NCI-H2029 treated with DMSO at 0.1 percent for 48 hours (cell line): ENCODE measurements at regions not wholly inside any gene's neighbourhood (a gene's known extent, or its start where the extent isn't known, plus 50 kb on each side); places are given as distances from the start of the nearest gene placed in this dataset.
"Not testable (repeated sequence)": the region's sequence is repeated elsewhere in the genome, so short reads cannot be mapped to it uniquely, and the experiment has no call there.

Experiments
- DNase-seq: peaks from one replicate; lab custom pipeline; 2025; lab: John Stamatoyannopoulos, UW

- no peak for DNase-seq
Measured at GRCh38 chr18:34529358-34530335, 180.5 kb upstream of the DTNA start.

DNA sequence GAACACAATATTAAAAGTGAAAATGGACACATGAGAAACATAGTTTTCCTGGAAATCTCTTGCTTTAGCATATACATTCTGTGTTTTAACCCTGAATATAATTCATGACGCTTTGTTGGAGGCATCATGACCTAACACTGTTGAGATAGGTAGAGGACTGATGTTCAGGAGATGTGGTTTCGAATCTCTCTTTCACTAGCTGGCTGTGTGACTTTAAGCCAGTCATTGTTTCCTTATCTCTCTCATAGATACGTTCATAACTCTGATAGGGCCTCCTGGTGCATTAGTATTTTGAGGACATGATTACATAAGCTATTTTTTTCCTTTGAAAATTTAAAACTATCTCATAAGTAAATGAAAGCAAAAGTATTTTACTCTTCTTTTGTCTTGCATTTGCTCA, 179.0 kb upstream of the DTNA start:
- DNase-seq: no peak

- DNase-seq: not testable (repeated sequence)
Measured at GRCh38 chr18:34534642-34535041, 175.5 kb upstream of the DTNA start.

DNA sequence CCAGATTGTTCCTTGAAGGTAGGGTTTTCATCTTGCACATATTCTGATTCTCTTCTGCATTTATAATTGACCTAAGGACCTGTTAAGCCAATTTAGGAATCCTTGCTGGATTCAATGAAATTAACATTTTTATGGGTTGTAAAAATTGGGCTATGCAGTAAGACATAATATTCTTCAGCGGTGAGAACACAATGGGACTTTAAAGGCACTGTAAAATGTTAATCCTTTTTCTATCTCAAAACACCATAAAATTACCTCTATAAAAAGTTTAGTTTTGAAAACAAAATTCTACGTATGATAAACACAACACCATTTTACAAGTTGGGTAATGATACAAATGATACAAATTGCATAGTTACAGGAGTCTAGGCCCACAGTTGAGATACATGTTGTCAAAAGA, 169.2 kb upstream of the DTNA start:
- DNase-seq: no peak

GRCh38 chr18:34542625-34543024, 167.5 kb upstream of the DTNA start:
- no peak for DNase-seq

DNA sequence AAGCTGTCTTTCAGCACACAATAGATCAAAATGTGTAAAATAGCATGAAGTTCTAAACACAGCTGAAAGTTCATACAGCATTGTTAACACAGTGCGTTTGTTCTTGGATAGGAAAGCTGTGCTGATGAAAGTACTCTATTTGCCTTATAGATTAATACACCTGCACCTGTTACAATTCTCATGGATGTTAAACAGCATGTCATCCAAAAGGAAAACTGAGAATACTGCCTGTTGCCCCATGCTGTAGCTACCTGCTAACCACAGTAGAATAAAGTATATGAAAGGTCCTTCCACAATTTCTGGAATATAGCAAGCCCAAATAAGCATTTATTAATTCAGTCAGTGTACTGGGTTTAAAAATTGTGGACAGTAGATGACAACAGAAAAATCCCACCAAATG, 166.7 kb upstream of the DTNA start:
- DNase-seq: no peak

DNA sequence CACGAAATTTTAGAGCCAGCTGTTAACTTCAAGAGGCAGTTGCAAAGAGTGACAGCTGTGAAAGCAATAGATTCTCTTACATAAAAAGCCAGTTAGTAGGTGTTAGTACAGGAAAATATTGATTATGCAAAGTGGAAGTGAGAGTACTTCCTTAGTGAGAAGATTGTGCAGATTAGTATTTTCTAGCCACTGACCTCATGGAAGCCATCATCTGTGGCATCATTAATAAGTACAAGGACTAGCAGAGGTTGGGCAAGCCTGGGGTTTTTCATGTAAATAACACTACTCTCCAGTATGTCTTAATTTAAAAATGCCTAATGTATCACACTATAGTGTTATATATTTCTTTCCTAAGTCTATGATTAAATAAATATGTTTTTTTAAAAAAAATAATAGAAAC, 166.2 kb upstream of the DTNA start:
- DNase-seq: no peak

DNA sequence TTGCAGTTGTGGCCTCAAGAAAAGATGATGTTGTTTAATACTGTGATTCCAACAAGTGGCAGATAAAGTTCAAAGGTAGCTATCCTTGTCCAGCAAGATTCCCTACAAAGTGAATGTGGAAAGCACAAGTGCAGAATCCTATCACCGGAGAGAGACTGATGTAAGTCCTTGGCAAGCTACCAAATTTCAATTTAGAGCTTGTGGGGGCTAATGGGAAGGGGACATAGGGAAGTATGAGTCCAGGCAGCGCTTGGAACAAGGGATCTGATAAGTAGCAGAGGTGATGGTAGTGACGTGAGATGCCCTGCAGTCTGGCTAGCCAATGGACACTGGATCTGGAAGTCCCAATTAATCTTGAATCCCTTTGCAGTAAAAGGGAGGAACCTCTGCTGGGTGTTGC, 165.2 kb upstream of the DTNA start:
- DNase-seq: no peak

DNA sequence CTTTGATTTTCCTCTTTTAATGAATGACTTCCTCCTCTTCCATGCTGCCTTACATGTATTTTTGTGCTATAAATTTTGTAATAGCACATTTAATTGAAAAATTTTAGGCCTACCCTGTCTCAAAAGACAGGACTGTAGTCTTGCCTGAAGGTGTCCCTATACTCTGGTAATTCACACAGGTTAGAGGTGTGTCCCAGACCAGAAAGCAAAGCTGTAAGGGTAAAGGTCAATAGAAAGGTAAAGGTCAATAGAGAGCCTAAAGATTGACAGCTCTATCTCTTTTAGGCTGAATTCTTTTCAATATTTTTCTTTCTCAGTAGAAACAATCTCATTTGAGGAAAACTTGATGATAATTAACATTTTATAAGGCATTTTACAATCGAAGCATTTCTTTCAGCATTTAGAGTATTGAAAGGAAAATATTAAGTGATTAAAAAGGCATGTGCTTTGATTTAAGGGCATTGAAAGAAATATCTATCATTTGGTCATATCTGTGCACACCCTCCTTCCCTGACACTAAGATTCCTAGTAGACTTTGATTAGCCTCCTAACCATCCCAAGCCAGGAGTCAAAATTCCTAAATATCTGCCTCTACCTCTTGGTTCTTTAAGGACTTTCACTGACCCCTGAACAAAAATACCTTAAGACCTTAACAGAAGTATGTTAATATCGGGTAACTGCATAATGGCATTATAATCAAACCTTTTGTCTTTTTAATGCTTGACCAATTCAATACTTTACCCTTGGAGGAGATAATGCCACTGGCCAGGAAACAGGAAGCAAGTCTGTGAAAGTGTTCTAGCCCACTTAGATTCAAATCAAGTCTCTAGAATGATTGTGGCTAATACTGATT, 161.8 kb upstream of the DTNA start:
- no peak for DNase-seq

GRCh38 chr18:34548973-34549294, 161.2 kb upstream of the DTNA start:
- no peak for DNase-seq

- no peak for DNase-seq
Measured at GRCh38 chr18:34549367-34549766, 160.7 kb upstream of the DTNA start.

DNA sequence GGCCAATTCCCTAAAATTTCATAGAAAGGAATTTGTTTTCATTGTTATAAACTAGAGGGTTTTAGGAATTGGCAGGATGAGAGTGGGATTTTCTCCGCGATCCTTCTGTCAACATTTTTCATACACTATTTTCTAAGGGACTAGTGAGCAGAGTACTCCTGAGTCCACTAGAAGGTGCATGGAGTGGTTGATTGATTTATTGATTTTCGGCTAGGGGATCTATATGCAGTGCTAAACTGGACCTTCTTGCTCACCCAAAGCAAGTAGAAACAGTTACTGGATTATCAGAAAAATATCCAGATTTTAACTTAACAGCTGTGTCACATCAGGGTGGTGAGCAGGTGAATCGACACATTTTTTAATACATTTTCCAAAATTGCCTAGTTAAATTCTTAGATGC, 159.9 kb upstream of the DTNA start:
- DNase-seq: no peak

- DNase-seq: no peak
Measured at GRCh38 chr18:34550902-34551301, 159.2 kb upstream of the DTNA start.

DNA sequence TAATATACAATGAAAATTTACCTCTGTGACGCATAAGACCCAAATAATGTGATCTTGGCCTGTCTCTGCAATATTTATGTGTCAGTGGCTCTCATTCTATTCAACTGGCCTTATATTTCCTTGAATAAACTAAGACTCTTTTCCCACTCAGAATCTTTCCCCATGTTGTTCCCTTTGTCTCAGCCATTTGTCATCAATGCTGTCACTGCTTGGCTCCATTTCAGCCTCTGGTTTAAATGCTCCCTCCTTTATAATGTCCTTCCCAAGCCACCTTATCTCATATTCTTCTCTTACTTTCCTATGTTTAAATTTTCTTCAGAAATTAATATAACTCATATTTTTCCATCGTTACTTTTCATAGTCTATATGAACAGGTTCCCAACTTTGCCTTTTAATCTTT, 158.3 kb upstream of the DTNA start:
- DNase-seq: no peak

GRCh38 chr18:34562252-34562870, 147.7 kb upstream of the DTNA start:
- DNase-seq: no peak

DNA sequence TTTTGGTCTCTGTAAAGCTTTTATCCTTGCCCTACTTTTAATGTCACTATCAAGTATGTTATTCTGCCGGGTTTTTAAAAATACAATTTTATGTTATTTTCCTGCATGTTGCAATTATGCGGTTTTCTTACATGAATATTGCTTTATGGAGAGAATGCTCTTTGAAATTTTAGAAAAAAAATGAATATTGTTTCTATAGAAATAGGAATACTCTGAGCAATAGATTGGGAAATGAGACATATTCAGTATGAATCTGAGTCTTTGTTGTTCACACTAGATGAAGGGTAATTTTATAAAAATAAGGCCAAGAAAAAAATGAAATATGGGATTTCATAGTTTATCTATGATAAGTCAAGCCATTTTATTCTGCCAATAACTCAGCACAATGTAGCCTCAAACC, 142.2 kb upstream of the DTNA start:
- DNase-seq: no peak

GRCh38 chr18:34576622-34577021, 133.5 kb upstream of the DTNA start:
- no peak for DNase-seq

DNA sequence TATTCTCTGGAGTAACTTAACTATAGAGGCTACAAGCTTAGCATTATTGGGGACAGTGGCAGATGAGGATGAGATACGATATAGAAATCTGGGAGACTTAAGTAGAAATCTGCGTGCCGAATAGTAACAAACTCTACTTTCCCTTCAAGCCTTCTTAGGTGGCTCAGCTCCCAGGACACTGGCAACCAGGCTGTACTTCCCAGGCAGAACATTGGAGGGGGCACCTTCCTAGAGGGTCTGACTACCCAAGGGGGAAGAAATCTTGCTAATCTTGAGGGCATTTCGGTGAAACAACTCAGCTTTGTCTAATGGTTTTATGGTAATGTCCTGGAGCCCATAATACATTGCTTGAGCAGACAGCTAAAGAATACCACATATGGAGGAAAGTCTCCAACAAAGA, 126.2 kb upstream of the DTNA start:
- DNase-seq: no peak

DNA sequence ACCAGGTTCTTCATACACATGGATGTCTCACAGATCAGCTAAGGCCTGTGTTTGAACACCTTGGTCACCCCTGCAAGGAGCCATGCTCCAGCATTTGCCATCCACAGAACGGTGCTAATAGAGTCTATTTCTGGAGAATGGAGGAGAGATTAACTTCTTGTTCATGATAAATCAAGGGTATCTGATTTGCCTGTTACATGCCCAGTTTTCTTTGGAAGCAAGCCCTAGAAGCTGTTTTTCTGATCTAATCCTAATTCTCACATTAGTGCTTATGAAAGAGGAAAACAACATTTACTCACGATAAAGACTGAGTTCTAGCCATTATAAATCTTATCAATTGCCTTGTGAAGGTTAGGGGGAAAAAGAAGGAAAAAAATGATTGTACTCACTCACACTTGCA, 119.6 kb upstream of the DTNA start:
- no peak for DNase-seq

- no peak for DNase-seq
Measured at GRCh38 chr18:34591920-34592444, 118.1 kb upstream of the DTNA start.

- no peak for DNase-seq
Measured at GRCh38 chr18:34592481-34592880, 117.6 kb upstream of the DTNA start.

- no peak for DNase-seq
Measured at GRCh38 chr18:34592961-34593382, 117.1 kb upstream of the DTNA start.
